ENCODE measurements at regions not wholly inside any gene's neighbourhood (a gene's known extent, or its start where the extent isn't known, plus 50 kb on each side); places are given as distances from the start of the nearest gene placed in this dataset.

GRCh38 chr20:22776369-22776768 lies 192.0 kb upstream of the FOXA2 start:
- intact Hi-C loops (cut with micrococcal nuclease; ENCODE audit: unreplicated experiment), result no loop called here
- 32% methylated on average over 3 of the region's 3 CpGs for WGBS (ENCODE audit: insufficient coverage, insufficient replicate concordance, low lambda C conversion rate, missing lambda C conversion rate)
- TF ChIP-seq JUND (IDR thresholded peaks at IDR 0.05; ENCODE audit: low read depth, low read length) (no peak), ZNF622 (IDR thresholded peaks at IDR 0.05) (no peak), GABPA (IDR thresholded peaks at IDR 0.05; ENCODE audit: low read depth) (no peak), YY1 (IDR thresholded peaks at IDR 0.05; ENCODE audit: low read depth, low read length) (no peak), NRF1 (conservative IDR thresholded peaks at IDR 0.05; ENCODE audit: low read depth, low read length) (no peak), FOXK2 (IDR thresholded peaks at IDR 0.05) (no peak), RB1 (IDR thresholded peaks at IDR 0.05; ENCODE audit: borderline replicate concordance) (no peak), SIN3A (IDR thresholded peaks at IDR 0.05; ENCODE audit: low read depth, low read length) (no peak), EZH2 (IDR thresholded peaks at IDR 0.05; ENCODE audit: borderline replicate concordance, control insufficient read depth, low read depth, low read length) (no peak), SIX5 (IDR thresholded peaks at IDR 0.05; ENCODE audit: low read depth, low read length, severe bottlenecking) (no peak), HCFC1 (IDR thresholded peaks at IDR 0.05; ENCODE audit: low read length) (no peak), MTA2 (IDR thresholded peaks at IDR 0.05; ENCODE audit: low read depth) (no peak), EP300 (IDR thresholded peaks at IDR 0.05; ENCODE audit: borderline replicate concordance in 1 of 2, control insufficient read depth in 1 of 2, low read depth in 2 of 2, low read length in 2 of 2) (no peak)
- TF ChIP-seq, protein P1, sequence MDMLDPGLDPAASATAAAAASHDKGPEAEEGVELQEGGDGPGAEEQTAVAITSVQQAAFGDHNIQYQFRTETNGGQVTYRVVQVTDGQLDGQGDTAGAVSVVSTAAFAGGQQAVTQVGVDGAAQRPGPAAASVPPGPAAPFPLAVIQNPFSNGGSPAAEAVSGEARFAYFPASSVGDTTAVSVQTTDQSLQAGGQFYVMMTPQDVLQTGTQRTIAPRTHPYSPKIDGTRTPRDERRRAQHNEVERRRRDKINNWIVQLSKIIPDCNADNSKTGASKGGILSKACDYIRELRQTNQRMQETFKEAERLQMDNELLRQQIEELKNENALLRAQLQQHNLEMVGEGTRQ (IDR thresholded peaks at IDR 0.05; ENCODE audit: borderline replicate concordance, low read depth, low read length), result no peak
- TF ChIP-seq, protein P2, sequence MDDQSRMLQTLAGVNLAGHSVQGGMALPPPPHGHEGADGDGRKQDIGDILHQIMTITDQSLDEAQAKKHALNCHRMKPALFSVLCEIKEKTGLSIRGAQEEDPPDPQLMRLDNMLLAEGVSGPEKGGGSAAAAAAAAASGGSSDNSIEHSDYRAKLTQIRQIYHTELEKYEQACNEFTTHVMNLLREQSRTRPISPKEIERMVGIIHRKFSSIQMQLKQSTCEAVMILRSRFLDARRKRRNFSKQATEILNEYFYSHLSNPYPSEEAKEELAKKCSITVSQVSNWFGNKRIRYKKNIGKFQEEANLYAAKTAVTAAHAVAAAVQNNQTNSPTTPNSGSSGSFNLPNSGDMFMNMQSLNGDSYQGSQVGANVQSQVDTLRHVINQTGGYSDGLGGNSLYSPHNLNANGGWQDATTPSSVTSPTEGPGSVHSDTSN (IDR thresholded peaks at IDR 0.05; ENCODE audit: insufficient replicate concordance, low read depth, low read length), result no peak
- TF ChIP-seq, protein P3, sequence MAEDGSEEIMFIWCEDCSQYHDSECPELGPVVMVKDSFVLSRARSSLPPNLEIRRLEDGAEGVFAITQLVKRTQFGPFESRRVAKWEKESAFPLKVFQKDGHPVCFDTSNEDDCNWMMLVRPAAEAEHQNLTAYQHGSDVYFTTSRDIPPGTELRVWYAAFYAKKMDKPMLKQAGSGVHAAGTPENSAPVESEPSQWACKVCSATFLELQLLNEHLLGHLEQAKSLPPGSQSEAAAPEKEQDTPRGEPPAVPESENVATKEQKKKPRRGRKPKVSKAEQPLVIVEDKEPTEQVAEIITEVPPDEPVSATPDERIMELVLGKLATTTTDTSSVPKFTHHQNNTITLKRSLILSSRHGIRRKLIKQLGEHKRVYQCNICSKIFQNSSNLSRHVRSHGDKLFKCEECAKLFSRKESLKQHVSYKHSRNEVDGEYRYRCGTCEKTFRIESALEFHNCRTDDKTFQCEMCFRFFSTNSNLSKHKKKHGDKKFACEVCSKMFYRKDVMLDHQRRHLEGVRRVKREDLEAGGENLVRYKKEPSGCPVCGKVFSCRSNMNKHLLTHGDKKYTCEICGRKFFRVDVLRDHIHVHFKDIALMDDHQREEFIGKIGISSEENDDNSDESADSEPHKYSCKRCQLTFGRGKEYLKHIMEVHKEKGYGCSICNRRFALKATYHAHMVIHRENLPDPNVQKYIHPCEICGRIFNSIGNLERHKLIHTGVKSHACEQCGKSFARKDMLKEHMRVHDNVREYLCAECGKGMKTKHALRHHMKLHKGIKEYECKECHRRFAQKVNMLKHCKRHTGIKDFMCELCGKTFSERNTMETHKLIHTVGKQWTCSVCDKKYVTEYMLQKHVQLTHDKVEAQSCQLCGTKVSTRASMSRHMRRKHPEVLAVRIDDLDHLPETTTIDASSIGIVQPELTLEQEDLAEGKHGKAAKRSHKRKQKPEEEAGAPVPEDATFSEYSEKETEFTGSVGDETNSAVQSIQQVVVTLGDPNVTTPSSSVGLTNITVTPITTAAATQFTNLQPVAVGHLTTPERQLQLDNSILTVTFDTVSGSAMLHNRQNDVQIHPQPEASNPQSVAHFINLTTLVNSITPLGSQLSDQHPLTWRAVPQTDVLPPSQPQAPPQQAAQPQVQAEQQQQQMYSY (CRISPR knock-in tag; IDR thresholded peaks at IDR 0.05), result no peak
- TF ChIP-seq, protein P4, sequence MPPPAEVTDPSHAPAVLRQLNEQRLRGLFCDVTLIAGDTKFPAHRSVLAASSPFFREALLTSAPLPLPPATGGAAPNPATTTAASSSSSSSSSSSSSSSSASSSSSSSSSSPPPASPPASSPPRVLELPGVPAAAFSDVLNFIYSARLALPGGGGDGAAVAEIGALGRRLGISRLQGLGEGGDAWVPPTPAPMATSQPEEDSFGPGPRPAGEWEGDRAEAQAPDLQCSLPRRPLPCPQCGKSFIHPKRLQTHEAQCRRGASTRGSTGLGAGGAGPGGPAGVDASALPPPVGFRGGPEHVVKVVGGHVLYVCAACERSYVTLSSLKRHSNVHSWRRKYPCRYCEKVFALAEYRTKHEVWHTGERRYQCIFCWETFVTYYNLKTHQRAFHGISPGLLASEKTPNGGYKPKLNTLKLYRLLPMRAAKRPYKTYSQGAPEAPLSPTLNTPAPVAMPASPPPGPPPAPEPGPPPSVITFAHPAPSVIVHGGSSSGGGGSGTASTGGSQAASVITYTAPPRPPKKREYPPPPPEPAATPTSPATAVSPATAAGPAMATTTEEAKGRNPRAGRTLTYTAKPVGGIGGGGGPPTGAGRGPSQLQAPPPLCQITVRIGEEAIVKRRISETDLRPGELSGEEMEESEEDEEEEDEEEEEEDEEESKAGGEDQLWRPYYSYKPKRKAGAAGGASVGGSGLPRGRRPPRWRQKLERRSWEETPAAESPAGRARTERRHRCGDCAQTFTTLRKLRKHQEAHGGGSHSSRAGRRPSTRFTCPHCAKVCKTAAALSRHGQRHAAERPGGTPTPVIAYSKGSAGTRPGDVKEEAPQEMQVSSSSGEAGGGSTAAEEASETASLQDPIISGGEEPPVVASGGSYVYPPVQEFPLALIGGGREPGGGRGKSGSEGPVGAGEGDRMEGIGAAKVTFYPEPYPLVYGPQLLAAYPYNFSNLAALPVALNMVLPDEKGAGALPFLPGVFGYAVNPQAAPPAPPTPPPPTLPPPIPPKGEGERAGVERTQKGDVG (CRISPR knock-in tag; IDR thresholded peaks at IDR 0.05), result no peak

More at GRCh38 chr20:22776369-22776768, 192.0 kb upstream of the FOXA2 start:
- no peak for DNase-seq (ENCODE audit: low read depth, low spot score)
- Histone ChIP-seq H4K20me1 (ENCODE audit: control insufficient read depth, insufficient read depth) (no peaks in the 10 kb centered on the region), H3K9me3 (replicated peaks; ENCODE audit: control insufficient read depth, insufficient read depth, low read length) (no peaks in the 10 kb centered on the region), H3K9ac (ENCODE audit: control insufficient read depth, insufficient read depth, low read length) (no peak overlapping the region), H2AFZ (ENCODE audit: control insufficient read depth, low read depth, low read length) (no peak overlapping the region), H3K27ac (ENCODE audit: control insufficient read depth, insufficient read depth) (no peak overlapping the region), H3K79me2 (ENCODE audit: control insufficient read depth, insufficient read depth, low read length) (no peaks in the 10 kb centered on the region), H3K4me3 (no peak overlapping the region), H3K36me3 (ENCODE audit: control insufficient read depth in 2 of 2, insufficient read depth in 2 of 2, low read length in 1 of 2) (no peaks in the 10 kb centered on the region), H3K4me1 (ENCODE audit: control insufficient read depth, insufficient read depth, low read length) (no peaks in the 10 kb centered on the region), H3K27me3 (replicated peaks in 1 of 2; ENCODE audit: control insufficient read depth in 2 of 2, insufficient read depth in 2 of 2, low read length in 1 of 2) (no peaks in the 10 kb centered on the region), H3K4me2 (ENCODE audit: control insufficient read depth, insufficient read depth) (no peak overlapping the region)
- POLR2A ChIA-PET, result no interaction called here
- RAD21 ChIA-PET (ENCODE audit: unreplicated experiment), result no interaction called here
- CTCF ChIA-PET, result no interaction called here
- SMC1A ChIA-PET (ENCODE audit: uncharacterized antibody, unreplicated experiment), result no interaction called here
- in situ Hi-C loops (cut with MboI), result no loop called here
- no peak for FAIRE-seq
- no peak for ATAC-seq
- no TSS peak for BruUV-seq (replicated peaks)

Measured in GM12878 (cell line).